HL-60/S4 treated with retinoic acid at 250 ng/mL for 4 days and 3 days (cell line): ENCODE measurements at regions not wholly inside any gene's neighbourhood (a gene's known extent, or its start where the extent isn't known, plus 50 kb on each side); places are given as distances from the start of the nearest gene placed in this dataset.

Source experiments
- in situ Hi-C: fragments of 300-500 bp; cut with MboI; formaldehyde crosslinking; loops from 2 replicates; pipeline ENCODE4 v1.7.0; 2022; ENCODE audit warnings: low sequenced_read_pairs

DNA sequence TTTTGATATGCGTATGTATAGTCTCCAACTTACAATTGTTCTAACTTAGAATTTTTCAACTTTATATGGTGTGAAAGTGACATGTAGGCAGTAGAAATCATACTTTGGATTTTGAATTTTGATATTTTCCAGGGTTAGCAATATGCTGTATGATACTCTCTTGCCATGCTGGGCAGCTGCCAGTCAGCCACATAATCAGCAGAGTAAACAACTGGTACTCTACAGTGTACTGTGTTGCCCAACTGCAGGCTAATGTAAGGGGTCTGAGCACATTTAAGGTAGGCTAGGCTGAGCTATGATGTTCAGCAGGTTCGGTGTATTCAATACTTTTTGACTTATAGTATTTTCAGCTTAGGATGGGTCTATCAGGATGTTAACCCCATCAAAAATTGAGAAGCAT lies 52.0 kb upstream of the RYK start:
- in situ Hi-C loops, result loop anchor here (10.0 kb wide), 1 partner anchor 172 kb away; no protein-coding TSS in a partner anchor

GRCh38 chr3:134300520-134300919 lies 49.9 kb upstream of the RYK start:
- in situ Hi-C loops, result loop anchor here (10.0 kb wide), 1 partner anchor 174 kb away; no protein-coding TSS in a partner anchor
